OCI-LY7 (cell line): ENCODE measurements at regions not wholly inside any gene's neighbourhood (a gene's known extent, or its start where the extent isn't known, plus 50 kb on each side); places are given as distances from the start of the nearest gene placed in this dataset.

ENCODE experiments used
- BruUV-seq: library from RNA; stranded (reverse); fragments of 400-500 nt; replicated peaks from 2 replicates; lab custom pipeline; 2021; lab: Mats Ljungman, UMichigan
- CTCF ChIA-PET: fragments of 300-600 bp; sonication (Branson Sonifier 250); formaldehyde crosslinking; loops from one replicate; lab custom pipeline; 2022; ENCODE audit warnings: antibody characterized with exemption; ENCODE audit not compliant: unreplicated experiment; lab: Charles Lee
- POLR2A ChIA-PET: fragments of 300-600 bp; sonication (Branson Sonifier 250); formaldehyde crosslinking; loops from one replicate; lab custom pipeline; 2022; ENCODE audit warnings: antibody characterized with exemption; lab: Charles Lee
- DNase-seq: peaks from one replicate; pipeline ENCODE4 v3.0.0-alpha.2; 2015; ENCODE audit warnings: low spot score
- H2AFZ ChIP-seq: fragments of 200-600 bp; sonication (generic), shearing (Covaris generic); 2 replicates; pipeline ENCODE4 v1.6.1; 2014; ENCODE audit warnings: mild to moderate bottlenecking, antibody characterized with exemption, low read length, moderate library complexity
- H3K27ac ChIP-seq: fragments of 200-600 bp; sonication (generic); 2 replicates; pipeline ENCODE4 v1.5.1; 2014; ENCODE audit warnings: mixed run types, low read depth, mild to moderate bottlenecking, moderate library complexity, low read length, inconsistent platforms; ENCODE audit not compliant: poor library complexity, severe bottlenecking
- H3K36me3 ChIP-seq: fragments of 200-600 bp; sonication (generic); 2 replicates; pipeline ENCODE4 v1.6.1; 2014; ENCODE audit warnings: mild to moderate bottlenecking, antibody characterized with exemption, low read length, moderate library complexity, mixed read lengths; ENCODE audit not compliant: insufficient read depth
- H3K4me1 ChIP-seq: fragments of 200-600 bp; sonication (generic); 2 replicates; pipeline ENCODE4 v1.5.1; 2014; ENCODE audit warnings: mild to moderate bottlenecking, low read length; ENCODE audit not compliant: insufficient read depth, poor library complexity, severe bottlenecking
- H3K4me2 ChIP-seq: fragments of 200-600 bp; sonication (generic); 2 replicates; pipeline ENCODE4 v1.6.1; 2014; ENCODE audit warnings: mild to moderate bottlenecking, low read length
- H3K4me3 ChIP-seq: fragments of 200-600 bp; sonication (generic); 2 replicates; pipeline ENCODE4 v1.5.1; 2014; ENCODE audit warnings: mild to moderate bottlenecking, low read depth, low read length; ENCODE audit not compliant: poor library complexity, severe bottlenecking
- H3K79me2 ChIP-seq: fragments of 200-600 bp; sonication (generic); 2 replicates; pipeline ENCODE4 v1.6.1; 2016; ENCODE audit warnings: low read depth, mild to moderate bottlenecking, low read length, moderate library complexity, mixed read lengths; ENCODE audit not compliant: insufficient read depth
- H3K9me2 ChIP-seq: fragments of 200-600 bp; sonication (generic); 2 replicates; pipeline ENCODE4 v1.6.1; 2016; ENCODE audit warnings: mild to moderate bottlenecking, low read length, mixed read lengths; ENCODE audit not compliant: insufficient read depth
- H3K9me3 ChIP-seq: fragments of 200-600 bp; sonication (generic); 2 replicates; pipeline ENCODE4 v1.6.1; 2014; ENCODE audit warnings: mild to moderate bottlenecking, mixed run types, low read length, mixed read lengths
- H4K20me1 ChIP-seq: fragments of 200-600 bp; sonication (generic); 2 replicates; pipeline ENCODE4 v1.6.1; 2014; ENCODE audit warnings: mild to moderate bottlenecking, antibody characterized with exemption, low read length, moderate library complexity, mixed read lengths; ENCODE audit not compliant: insufficient read depth
- CTCF ChIP-seq: fragments of 200-600 bp; sonication (generic); conservative IDR thresholded peaks from 2 replicates; pipeline ENCODE4 v1.5.1; 2014; ENCODE audit warnings: mild to moderate bottlenecking, antibody characterized with exemption, low read length, moderate library complexity, mixed read lengths
- EZH2phosphoT487 ChIP-seq: fragments of 200-600 bp; sonication (generic); IDR thresholded peaks from 2 replicates; pipeline ENCODE4 v1.6.1; 2018; ENCODE audit warnings: low read depth, borderline replicate concordance, mild to moderate bottlenecking, mixed run types, antibody characterized with exemption, low read length, moderate library complexity, mixed read lengths
- intact Hi-C: fragments of 100-400 bp; cut with micrococcal nuclease; formaldehyde crosslinking; loops from one replicate; pipeline ENCODE4 v1.10.0; 2022; ENCODE audit not compliant: unreplicated experiment

GRCh38 chr11:112625814-112626213, 335.4 kb upstream of the NCAM1 start:
- H3K9me3 ChIP-seq, result no peaks in the 10 kb centered on the region
- no peaks in the 10 kb centered on the region for H4K20me1 ChIP-seq
- CTCF ChIA-PET, result no interaction called here
- H3K36me3 ChIP-seq, result no peaks in the 10 kb centered on the region
- no peak for TF ChIP-seq EZH2phosphoT487
- no peak for TF ChIP-seq CTCF
- no TSS peak for BruUV-seq
- H3K9me2 ChIP-seq, result no peaks in the 10 kb centered on the region
- intact Hi-C loops, result no loop called here
- POLR2A ChIA-PET, result interaction anchor here (1.4 kb wide), 1 partner anchor 40 kb away, joined by 3 read pairs; no protein-coding TSS in a partner anchor
- DNase-seq, result no peak
- H3K4me1 ChIP-seq, result no peaks in the 10 kb centered on the region
- no peak overlapping the region for H3K27ac ChIP-seq
- H3K79me2 ChIP-seq, result no peaks in the 10 kb centered on the region
- H2AFZ ChIP-seq, result no peak overlapping the region
- no peak overlapping the region for H3K4me2 ChIP-seq
- H3K4me3 ChIP-seq, result no peak overlapping the region

GRCh38 chr11:112626731-112627130, 334.5 kb upstream of the NCAM1 start:
- H3K27ac ChIP-seq, result no peak overlapping the region
- CTCF ChIA-PET, result no interaction called here
- H3K4me2 ChIP-seq, result no peak overlapping the region
- no peaks in the 10 kb centered on the region for H3K4me1 ChIP-seq
- intact Hi-C loops, result no loop called here
- no peaks in the 10 kb centered on the region for H4K20me1 ChIP-seq
- no peaks in the 10 kb centered on the region for H3K9me2 ChIP-seq
- no peaks in the 10 kb centered on the region for H3K79me2 ChIP-seq
- no peaks in the 10 kb centered on the region for H3K9me3 ChIP-seq
- no peaks in the 10 kb centered on the region for H3K36me3 ChIP-seq
- DNase-seq, result no peak
- H2AFZ ChIP-seq, result no peak overlapping the region
- no peak overlapping the region for H3K4me3 ChIP-seq
- BruUV-seq, result no TSS peak
- no peak for TF ChIP-seq CTCF
- no peak for TF ChIP-seq EZH2phosphoT487
- POLR2A ChIA-PET, result interaction anchor here (1.4 kb wide), 1 partner anchor 41 kb away, joined by 3 read pairs; no protein-coding TSS in a partner anchor

DNA sequence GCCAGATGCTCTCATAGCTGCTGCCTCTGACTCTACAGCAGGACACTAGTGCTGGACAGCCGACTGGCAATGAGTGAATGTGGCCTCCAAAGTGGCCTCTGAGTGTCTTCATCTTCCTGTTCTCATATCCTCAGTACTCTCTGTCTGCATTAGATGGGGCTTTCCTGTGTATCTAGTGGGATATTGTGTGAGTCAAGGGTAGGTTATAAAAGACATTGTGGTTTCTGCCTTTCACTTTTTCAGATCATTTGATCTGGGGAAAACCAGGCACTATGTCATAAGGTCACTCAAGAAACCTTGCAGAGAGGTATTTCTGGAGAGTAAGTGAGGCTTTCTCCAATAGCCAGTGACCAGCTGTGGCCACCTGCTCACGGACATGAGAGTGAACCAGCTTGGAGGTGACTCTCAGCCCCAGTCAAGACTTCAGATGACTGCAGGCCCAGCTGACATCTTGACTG, 333.6 kb upstream of the NCAM1 start:
- POLR2A ChIA-PET, result no interaction called here
- CTCF ChIA-PET, result no interaction called here
- Histone ChIP-seq H3K9me2 (no peaks in the 10 kb centered on the region), H3K4me1 (no peaks in the 10 kb centered on the region), H2AFZ (no peak overlapping the region), H3K36me3 (no peaks in the 10 kb centered on the region), H3K9me3 (no peaks in the 10 kb centered on the region), H3K4me2 (no peak overlapping the region), H3K4me3 (no peak overlapping the region), H3K27ac (no peak overlapping the region), H4K20me1 (no peaks in the 10 kb centered on the region), H3K79me2 (no peaks in the 10 kb centered on the region)
- BruUV-seq, result no TSS peak
- intact Hi-C loops, result no loop called here
- DNase-seq, result no peak
- TF ChIP-seq CTCF (no peak), EZH2phosphoT487 (no peak)
